ELR (cell line): ENCODE measurements at regions not wholly inside any gene's neighbourhood (a gene's known extent, or its start where the extent isn't known, plus 50 kb on each side); places are given as distances from the start of the nearest gene placed in this dataset.

Experiments
- DNase-seq: peaks from one replicate; pipeline ENCODE4 v3.0.0-alpha.2; 2015; ENCODE audit warnings: low read depth

DNA sequence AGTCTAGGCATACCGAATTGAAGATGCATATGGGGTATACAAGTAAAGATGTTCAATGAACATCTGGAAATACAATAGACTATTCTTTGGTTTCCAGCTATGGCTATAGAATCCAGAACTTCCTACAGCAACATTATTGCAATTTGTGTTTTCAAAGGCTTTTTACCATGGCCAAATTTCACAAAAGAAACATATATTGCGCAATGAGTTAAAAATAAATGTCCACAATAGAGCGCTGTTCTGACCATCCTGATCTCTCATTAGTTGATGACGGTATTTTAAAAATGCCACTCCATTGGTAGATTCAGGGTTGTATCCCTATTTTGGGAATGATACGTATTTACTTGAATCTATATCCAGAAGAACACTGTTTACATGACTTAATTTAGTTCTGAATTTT lies 139.2 kb downstream of the LINC00632 start:
- DNase-seq = no peak

DNA sequence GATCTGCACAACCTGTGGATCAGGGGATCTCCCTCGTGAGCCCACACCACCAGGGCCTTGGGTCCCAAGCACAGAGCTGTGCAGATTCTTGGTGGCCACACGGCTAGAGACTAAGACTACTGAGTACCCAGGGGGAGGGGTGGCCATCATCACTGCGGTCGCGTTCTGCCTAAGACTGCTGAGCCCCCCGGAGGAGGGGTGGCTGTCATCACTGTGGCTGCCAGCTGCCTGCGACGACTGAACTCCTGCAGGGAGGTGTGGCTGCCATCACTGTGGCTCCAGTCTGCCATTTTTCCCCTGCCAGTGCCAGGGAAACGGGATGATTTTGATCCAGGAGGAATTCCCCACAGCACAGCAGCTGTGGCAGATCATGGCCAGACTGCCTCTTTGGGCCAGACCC lies 141.7 kb upstream of the SPANXB1 start:
- no peak for DNase-seq

- DNase-seq = peak; percentile 45
Measured at GRCh38 chrX:140866446-140866845, 135.9 kb upstream of the SPANXB1 start.

GRCh38 chrX:140912606-140913005 lies 89.8 kb upstream of the SPANXB1 start:
- DNase-seq = no peak

DNA sequence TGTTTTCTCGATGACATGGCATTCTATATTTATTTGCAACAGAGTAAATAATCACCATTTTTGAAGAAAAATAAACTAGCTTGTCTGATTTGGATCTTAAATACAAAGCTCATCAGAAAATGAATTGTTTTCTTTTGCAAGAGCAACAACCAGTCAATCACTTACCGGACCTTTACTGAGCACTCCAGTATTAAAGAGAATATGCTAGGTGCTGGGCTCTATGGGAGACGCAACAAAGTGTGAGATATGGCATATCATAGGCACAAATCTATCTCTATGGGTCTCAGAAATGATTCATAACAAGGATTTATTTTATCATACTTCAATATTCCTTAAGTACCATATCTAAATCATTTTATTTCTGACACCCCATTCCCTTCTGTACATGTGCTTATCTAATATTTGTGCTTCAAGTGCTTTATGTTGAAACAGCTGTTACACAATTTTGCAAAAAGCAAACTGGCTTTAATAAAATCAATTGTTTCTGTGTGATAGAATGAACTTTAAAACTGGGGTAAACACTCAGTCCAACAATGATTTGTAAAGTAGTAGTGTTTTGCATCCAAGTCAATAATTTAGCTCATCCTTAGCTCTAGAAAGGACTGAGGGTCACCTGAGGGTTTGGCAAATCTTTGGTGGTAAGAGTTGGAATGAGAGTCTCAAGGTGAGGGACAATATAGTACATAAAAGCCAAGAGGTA lies 88.4 kb upstream of the SPANXB1 start:
- DNase-seq = no peak

- DNase-seq = no peak
Measured at GRCh38 chrX:140916872-140917271, 85.5 kb upstream of the SPANXB1 start.

GRCh38 chrX:140917354-140918115 lies 84.9 kb upstream of the SPANXB1 start:
- no peak for DNase-seq

GRCh38 chrX:140918398-140919038 lies 83.9 kb upstream of the SPANXB1 start:
- peak; percentile 75 for DNase-seq

- DNase-seq = no peak
Measured at GRCh38 chrX:140920416-140920815, 82.0 kb upstream of the SPANXB1 start.

DNA sequence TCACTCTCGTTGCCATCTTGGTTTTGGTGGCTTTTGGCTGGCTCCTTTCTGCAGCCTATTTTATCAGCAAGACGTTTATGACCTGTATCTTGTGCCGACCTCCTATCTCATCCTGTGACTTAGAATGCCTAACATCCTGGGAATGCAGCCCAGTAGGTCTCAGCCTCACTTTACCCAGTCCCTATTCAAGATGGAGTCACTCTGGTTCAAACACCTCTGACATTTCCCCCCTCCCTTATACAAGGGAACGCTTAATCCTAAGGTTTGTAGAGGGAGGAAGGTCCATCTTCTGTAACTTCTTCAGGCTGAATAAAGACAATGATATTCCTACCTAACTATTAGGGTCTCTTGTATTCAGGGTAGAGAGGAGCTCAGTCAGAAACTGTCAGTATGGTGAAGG lies 79.3 kb upstream of the SPANXB1 start:
- no peak for DNase-seq

- no peak for DNase-seq
Measured at GRCh38 chrX:140928739-140929138, 73.7 kb upstream of the SPANXB1 start.

- no peak for DNase-seq
Measured at GRCh38 chrX:140933016-140933415, 69.4 kb upstream of the SPANXB1 start.

- no peak for DNase-seq
Measured at GRCh38 chrX:140933874-140934655, 68.3 kb upstream of the SPANXB1 start.

- DNase-seq = no peak
Measured at GRCh38 chrX:140943513-140943912, 58.9 kb upstream of the SPANXB1 start.

DNA sequence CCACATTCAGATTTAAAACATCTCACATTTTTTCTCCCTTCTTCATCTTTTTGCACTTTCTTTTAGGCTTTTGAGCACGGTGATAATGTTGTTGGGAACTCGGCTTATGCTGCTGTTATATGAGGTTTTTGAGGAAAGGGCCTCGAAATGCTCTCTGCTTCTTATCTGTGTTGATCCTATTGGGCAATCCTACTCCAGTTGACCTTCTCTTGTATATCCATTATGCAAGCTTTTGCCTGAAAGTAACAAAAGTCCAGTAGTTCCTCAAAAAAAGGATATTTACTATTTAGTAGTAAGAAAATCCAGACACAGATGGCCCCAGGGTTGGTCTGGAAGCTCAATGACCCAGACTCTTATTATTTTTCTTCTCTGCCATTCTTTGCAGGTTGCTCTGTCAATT lies 57.7 kb upstream of the SPANXB1 start:
- no peak for DNase-seq

DNA sequence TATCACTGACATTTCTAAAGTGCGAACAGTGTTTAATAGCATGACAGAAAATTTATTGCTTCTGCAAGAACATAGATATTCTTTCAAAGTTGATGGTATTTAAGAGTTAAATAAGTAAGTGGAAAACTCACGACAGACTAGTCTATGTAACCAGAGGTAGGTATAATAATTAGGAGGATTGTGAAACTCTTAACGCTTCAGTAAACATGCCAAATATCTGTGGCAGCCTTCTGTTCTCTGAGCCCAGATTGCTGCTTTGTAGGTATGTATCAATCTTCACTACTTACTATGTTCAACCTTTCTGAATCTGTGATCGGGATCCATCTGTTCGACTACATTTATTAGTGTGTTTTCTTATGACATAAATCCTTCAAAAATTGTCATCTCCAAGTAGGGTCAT lies 53.6 kb upstream of the SPANXB1 start:
- no peak for DNase-seq

GRCh38 chrX:140949233-140949632 lies 53.2 kb upstream of the SPANXB1 start:
- DNase-seq = peak; percentile 43
